Testis (tissue), 2 donors: ENCODE measurements at regions not wholly inside any gene's neighbourhood (a gene's known extent, or its start where the extent isn't known, plus 50 kb on each side); places are given as distances from the start of the nearest gene placed in this dataset.

Source experiments
- DNase-seq: peaks from one replicate; pipeline ENCODE4 v3.0.0-alpha.2; 2019
- H3K27ac ChIP-seq, 2 donors: fragments of 200-600 bp; sonication (generic); one replicate each; pipeline ENCODE4 v1.5.1; 2019
- H3K27me3 ChIP-seq: fragments of 200-600 bp; sonication (generic); one replicate; pipeline ENCODE4 v1.5.1; 2019
- H3K36me3 ChIP-seq: fragments of 200-600 bp; sonication (generic); one replicate; pipeline ENCODE4 v1.5.1; 2017; ENCODE audit warnings: low read depth; ENCODE audit errors: missing control alignments
- H3K4me1 ChIP-seq: fragments of 200-600 bp; sonication (generic); one replicate; pipeline ENCODE4 v1.5.1; 2019
- H3K4me3 ChIP-seq, 2 donors: fragments of 200-600 bp; sonication (generic); one replicate each; pipeline ENCODE4 v1.5.1; 2017 to 2019
- H3K9me3 ChIP-seq: fragments of 200-600 bp; sonication (generic); one replicate; pipeline ENCODE4 v1.5.1; 2017
- CTCF ChIP-seq, 3 experiments: fragments of 450-650 bp in 2 of 3; fragments of 200-600 bp in 1 of 3; sonication (generic) in 1 of 3; IDR thresholded peaks; one replicate each; pipeline ENCODE4 v1.5.1; 2016 to 2019; ENCODE audit warnings: antibody characterized with exemption in 3 of 3, mild to moderate bottlenecking in 2 of 3, moderate library complexity in 1 of 3
- POLR2A ChIP-seq: fragments of 450-650 bp; IDR thresholded peaks from one replicate; pipeline ENCODE4 v1.6.1; 2017; ENCODE audit warnings: antibody characterized with exemption, mild to moderate bottlenecking, moderate library complexity
- WGBS, 2 donors: methylation state at CpG; one replicate each; pipeline ENCODE4 v1.1.5; 2018; 5-methylcytosine and 5-hydroxymethylcytosine counted together
- intact Hi-C: fragments of 100-400 bp; cut with DNase I; formaldehyde crosslinking; loops from one replicate; pipeline ENCODE4 v1.15.1; 2023; ENCODE audit warnings: low total_unique reads

DNA sequence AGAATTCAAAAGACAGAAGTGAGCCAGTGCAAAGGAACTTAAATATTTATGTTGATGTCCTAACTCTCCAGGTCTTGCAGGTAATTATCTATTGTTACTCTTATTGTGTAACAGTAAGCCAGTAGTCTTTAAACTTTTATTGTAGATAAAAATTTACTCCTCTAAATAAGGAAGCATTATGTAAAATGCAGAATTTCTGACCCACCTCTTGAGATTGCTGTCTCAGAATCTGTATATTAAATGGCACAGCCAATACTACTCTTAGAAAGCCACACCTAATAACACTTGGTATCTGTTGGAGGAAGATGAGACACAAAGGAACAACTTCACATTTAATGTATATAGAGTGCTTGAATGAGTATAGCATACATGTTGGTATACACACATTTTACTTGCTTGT is 613.5 kb upstream of the ZNF804A start:
- Histone ChIP-seq H3K4me1 (no peaks in the 10 kb centered on the region), H3K27me3 (no peaks in the 10 kb centered on the region), H3K27ac (no peak overlapping the region), H3K36me3 (no peaks in the 10 kb centered on the region), H3K4me3 (no peak overlapping the region), H3K9me3 (no peaks in the 10 kb centered on the region)
- intact Hi-C loops: no loop called here
- TF ChIP-seq CTCF (IDR thresholded peaks at IDR 0.05) (no peak), POLR2A (no peak)
- DNase-seq: no peak

- no peak for DNase-seq
- no peaks in the 10 kb centered on the region for H3K27me3 ChIP-seq
- no peak overlapping the region for H3K27ac ChIP-seq
- TF ChIP-seq CTCF (IDR thresholded peaks at IDR 0.05) (no peak), POLR2A (no peak)
- H3K4me3 ChIP-seq: no peak overlapping the region
- no peaks in the 10 kb centered on the region for H3K36me3 ChIP-seq
- intact Hi-C loops: no loop called here
- peaks cover 1% of the 10 kb centered on the region for H3K4me1 ChIP-seq
- no peaks in the 10 kb centered on the region for H3K9me3 ChIP-seq
These were observed 606.4 kb upstream of the ZNF804A start for GRCh38 chr2:183991968-183992367.

DNA sequence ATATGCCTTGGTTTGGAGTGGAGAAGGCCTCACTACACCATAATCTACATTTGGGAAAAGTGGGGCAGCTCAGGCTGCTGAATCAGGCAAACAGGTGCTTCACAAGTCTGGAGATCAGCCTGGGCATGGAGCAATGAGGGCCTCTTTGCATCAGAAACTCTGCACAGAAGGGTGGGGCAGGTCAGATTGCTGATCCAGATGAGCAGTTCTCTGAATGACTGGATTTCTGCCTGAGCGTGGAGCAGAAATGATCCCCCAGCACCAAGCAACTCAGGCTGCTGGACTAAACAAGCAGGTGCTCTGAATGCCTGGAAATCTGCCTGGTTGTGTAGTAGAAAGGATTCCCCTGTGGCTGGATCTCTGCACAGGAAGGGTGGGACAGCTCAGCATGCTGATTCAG is 605.3 kb upstream of the ZNF804A start:
- intact Hi-C loops: no loop called here
- H3K4me1 ChIP-seq: peaks cover 5% of the 10 kb centered on the region
- no peak for TF ChIP-seq CTCF (IDR thresholded peaks at IDR 0.05)
- no peak for TF ChIP-seq POLR2A
- H3K36me3 ChIP-seq: no peaks in the 10 kb centered on the region
- WGBS, 2 donors: 75% methylated on average over 1 of the region's 1 CpG; no CpG with 5 or more reads in 1 of the 2 donors
- H3K27me3 ChIP-seq: no peaks in the 10 kb centered on the region
- no peaks in the 10 kb centered on the region for H3K9me3 ChIP-seq
- H3K27ac ChIP-seq: no peak overlapping the region
- no peak for DNase-seq
- H3K4me3 ChIP-seq: no peak overlapping the region

DNA sequence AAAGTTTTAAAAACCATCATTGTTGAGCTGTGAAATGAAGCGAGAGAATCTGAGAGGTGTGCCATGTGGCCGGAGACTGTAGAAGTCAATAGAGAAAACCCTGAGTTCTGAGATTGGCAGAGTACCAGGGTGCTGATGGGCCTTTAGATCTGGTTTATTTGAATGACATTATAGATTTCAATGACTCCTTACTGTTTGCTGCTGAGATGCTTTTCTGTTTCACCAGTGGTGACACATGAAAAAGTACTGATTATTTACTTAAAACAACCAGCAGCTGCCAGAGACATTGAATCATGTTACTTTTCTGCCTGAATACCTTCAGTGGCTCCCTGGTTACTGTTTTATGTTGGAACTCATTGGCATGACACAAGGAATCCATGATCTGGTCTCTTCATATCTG is 602.7 kb upstream of the ZNF804A start:
- no peak for DNase-seq
- intact Hi-C loops: no loop called here
- TF ChIP-seq CTCF (IDR thresholded peaks at IDR 0.05) (no peak), POLR2A (no peak)
- H3K4me1 ChIP-seq: peaks cover 5% of the 10 kb centered on the region
- no peaks in the 10 kb centered on the region for H3K27me3 ChIP-seq
- WGBS, 2 donors: 88 to 95% methylated on average over 2 of the region's 2 CpGs
- no peaks in the 10 kb centered on the region for H3K36me3 ChIP-seq
- H3K27ac ChIP-seq: no peak overlapping the region
- no peak overlapping the region for H3K4me3 ChIP-seq
- no peaks in the 10 kb centered on the region for H3K9me3 ChIP-seq

GRCh38 chr2:183996825-183997793 is 601.2 kb upstream of the ZNF804A start:
- Histone ChIP-seq H3K36me3 (no peaks in the 10 kb centered on the region), H3K9me3 (no peaks in the 10 kb centered on the region), H3K27ac (no peak overlapping the region), H3K4me3 (no peak overlapping the region), H3K4me1 (peaks cover 5% of the 10 kb centered on the region), H3K27me3 (no peaks in the 10 kb centered on the region)
- WGBS, 2 donors: 68 to 70% methylated on average over 10 of the region's 10 CpGs
- DNase-seq: no peak
- intact Hi-C loops: no loop called here
- no peak for TF ChIP-seq POLR2A
- TF ChIP-seq CTCF (IDR thresholded peaks at IDR 0.05): no peak
